ENCODE measurements at regions not wholly inside any gene's neighbourhood (a gene's known extent, or its start where the extent isn't known, plus 50 kb on each side); places are given as distances from the start of the nearest gene placed in this dataset.
A peak's percentile ranks its signal among the peaks of the same experiment; 100 is the strongest.

DNA sequence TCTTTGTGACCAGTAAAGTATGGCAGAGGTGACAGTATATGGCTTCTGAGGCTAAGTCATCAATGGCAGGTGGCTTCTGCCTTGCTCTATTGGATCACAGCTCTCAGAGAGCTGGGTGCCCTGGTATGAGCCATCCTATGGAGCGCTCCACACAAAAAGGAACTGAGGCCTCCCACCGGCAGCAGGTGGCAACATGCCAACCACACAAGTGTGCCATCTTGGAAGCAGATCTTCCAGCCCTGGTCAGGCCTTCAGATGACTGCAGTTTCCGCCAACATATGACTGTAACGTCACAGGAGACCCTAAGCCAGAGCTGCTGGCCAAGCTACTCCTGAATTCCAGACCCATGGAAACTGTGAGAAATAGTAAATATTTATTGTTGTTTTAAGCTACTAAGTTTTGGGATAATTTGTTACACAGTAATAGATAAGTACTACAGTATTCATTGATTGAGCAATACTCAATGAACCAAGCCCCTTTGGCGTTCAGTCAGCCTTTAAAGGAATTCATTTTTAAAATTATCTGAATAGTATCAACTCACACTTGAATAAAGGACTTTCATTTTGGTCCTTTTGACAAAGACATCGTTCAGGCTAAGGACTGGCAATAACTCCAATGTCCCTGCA is 69.4 kb upstream of the LHX1 start:
- Histone ChIP-seq H3K4me3 (ENCODE audit: low read depth, low read length) (no peak overlapping the region), H3K27me3 (replicated peaks) (no peaks in the 10 kb centered on the region), H3K36me3 (replicated peaks) (no peaks in the 10 kb centered on the region), H3K27ac (no peak overlapping the region)
- in situ Hi-C loops (cut with HindIII; ENCODE audit: low pct_ligation_motif_present, low sequenced_read_pairs), result no loop called here
- no peak for DNase-seq
- TF ChIP-seq, protein P1, sequence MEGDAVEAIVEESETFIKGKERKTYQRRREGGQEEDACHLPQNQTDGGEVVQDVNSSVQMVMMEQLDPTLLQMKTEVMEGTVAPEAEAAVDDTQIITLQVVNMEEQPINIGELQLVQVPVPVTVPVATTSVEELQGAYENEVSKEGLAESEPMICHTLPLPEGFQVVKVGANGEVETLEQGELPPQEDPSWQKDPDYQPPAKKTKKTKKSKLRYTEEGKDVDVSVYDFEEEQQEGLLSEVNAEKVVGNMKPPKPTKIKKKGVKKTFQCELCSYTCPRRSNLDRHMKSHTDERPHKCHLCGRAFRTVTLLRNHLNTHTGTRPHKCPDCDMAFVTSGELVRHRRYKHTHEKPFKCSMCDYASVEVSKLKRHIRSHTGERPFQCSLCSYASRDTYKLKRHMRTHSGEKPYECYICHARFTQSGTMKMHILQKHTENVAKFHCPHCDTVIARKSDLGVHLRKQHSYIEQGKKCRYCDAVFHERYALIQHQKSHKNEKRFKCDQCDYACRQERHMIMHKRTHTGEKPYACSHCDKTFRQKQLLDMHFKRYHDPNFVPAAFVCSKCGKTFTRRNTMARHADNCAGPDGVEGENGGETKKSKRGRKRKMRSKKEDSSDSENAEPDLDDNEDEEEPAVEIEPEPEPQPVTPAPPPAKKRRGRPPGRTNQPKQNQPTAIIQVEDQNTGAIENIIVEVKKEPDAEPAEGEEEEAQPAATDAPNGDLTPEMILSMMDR (IDR thresholded peaks at IDR 0.05; ENCODE audit: low read depth, low read length, missing control alignments), result no peak

DNA sequence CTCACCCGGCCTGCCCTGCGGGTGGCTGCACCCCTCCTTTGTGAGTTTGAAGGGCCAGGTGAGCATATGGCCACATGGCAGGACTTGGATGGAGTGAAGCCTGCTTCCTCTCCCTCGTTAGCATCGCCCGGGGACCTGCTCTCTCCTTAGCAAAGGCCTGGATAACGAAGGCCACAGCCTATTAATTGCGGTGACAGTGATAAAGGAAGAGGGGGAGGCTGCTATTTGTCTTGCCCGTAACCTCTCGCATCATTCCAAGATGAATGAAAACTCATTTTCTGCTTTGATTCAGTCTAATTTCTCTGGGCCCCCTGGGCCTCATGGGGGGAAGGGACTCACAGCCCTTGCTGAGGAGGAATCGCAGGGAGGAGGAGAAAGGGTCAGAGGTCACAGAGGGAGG is 68.5 kb upstream of the LHX1 start:
- Histone ChIP-seq H3K27me3 (replicated peaks) (no peaks in the 10 kb centered on the region), H3K27ac (no peak overlapping the region), H3K4me3 (ENCODE audit: low read depth, low read length) (no peak overlapping the region), H3K36me3 (replicated peaks) (no peaks in the 10 kb centered on the region)
- TF ChIP-seq, protein P1 (IDR thresholded peaks at IDR 0.05; ENCODE audit: low read depth, low read length, missing control alignments), result no peak
- in situ Hi-C loops (cut with HindIII; ENCODE audit: low pct_ligation_motif_present, low sequenced_read_pairs), result no loop called here
- DNase-seq, result no peak

DNA sequence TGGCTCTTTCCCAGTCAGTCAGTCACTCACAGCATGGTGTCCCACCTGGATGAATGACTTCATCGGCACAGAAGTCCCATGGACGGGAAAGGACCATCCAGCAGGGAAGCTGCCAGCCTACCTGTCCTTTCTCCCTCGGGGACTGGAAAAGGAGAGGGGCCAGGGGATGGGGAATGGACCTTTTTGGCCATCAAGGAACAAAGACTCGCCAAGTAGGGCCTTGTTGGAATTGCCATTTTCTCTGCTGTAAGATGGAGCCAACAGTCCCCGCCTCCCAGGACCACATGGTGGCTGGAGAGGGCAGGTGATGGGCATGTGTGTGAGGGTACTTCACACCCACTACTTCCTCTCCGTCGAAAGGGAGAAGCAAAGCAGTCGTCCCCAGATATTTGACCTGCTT is 67.8 kb upstream of the LHX1 start:
- Histone ChIP-seq H3K27me3 (replicated peaks) (no peaks in the 10 kb centered on the region), H3K4me3 (ENCODE audit: low read depth, low read length) (no peak overlapping the region), H3K27ac (no peak overlapping the region), H3K36me3 (replicated peaks) (no peaks in the 10 kb centered on the region)
- TF ChIP-seq, protein P1 (IDR thresholded peaks at IDR 0.05; ENCODE audit: low read depth, low read length, missing control alignments), result no peak
- in situ Hi-C loops (cut with HindIII; ENCODE audit: low pct_ligation_motif_present, low sequenced_read_pairs), result no loop called here
- DNase-seq, result no peak

DNA sequence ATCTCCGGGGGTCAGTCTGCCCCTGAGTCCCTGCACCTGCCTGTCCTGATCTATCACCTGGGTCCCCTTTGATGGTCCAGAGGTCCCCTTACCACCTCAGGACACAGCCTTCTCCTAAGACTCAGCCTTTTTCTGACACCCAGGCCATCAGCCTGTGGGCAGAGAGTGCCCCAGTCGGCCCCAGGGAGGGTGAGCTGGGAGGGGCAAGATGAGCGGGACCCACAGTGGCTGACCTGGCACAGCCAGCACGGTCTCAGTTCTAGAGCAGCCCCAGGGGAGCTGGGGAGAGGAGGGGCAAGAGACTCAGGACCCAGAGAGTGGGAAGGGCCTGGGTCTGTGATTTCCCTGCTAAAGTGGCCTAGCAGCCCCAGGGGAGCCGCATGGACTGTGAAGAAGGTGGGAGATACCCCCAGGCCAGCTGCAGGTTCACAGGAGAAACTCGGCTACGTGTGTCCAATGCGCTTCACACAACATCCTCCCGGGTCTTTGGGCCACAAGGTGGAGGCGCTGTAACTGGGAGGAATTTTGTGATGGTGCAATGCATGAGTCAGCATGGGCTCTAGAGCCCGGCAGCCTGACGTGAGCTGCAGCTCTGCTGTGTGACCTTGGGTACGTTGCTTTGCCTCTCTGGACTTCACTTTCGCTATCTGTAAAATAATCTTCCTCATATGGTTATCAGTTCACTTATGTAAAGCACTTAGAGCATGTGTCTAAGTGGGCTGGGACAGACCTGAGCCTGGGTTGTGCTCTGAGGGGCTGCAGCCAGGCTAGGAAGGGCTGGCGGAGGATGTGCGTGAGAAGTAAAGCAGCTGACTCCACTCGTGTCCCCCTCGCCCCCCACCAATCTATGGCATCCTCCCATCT is 67.2 kb upstream of the LHX1 start:
- no peaks in the 10 kb centered on the region for H3K36me3 ChIP-seq (replicated peaks)
- no peak overlapping the region for H3K4me3 ChIP-seq (ENCODE audit: low read depth, low read length)
- H3K27ac ChIP-seq, result no peak overlapping the region
- in situ Hi-C loops (cut with HindIII; ENCODE audit: low pct_ligation_motif_present, low sequenced_read_pairs), result no loop called here
- peak; percentile 20 for DNase-seq
- H3K27me3 ChIP-seq (replicated peaks), result no peaks in the 10 kb centered on the region
- TF ChIP-seq, protein P1 (IDR thresholded peaks at IDR 0.05; ENCODE audit: low read depth, low read length, missing control alignments), result peak; percentile 32

DNA sequence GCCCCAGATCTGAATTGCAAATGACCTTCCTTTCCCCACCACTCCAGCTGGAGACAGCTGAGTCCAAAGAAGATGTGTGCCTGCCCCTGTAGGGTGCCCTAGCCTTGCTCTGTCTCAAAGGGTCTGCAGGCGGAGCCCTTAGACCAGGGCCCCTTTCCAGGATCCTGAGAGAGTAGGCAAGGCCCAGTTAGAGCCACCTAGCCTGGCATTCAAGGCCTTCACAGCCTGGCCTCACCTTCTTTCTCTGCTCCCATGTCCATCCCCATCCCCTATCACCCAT is 66.6 kb upstream of the LHX1 start:
- in situ Hi-C loops (cut with HindIII; ENCODE audit: low pct_ligation_motif_present, low sequenced_read_pairs), result no loop called here
- H3K27me3 ChIP-seq (replicated peaks), result no peaks in the 10 kb centered on the region
- DNase-seq, result no peak
- no peak overlapping the region for H3K27ac ChIP-seq
- H3K4me3 ChIP-seq (ENCODE audit: low read depth, low read length), result no peak overlapping the region
- TF ChIP-seq, protein P1 (IDR thresholded peaks at IDR 0.05; ENCODE audit: low read depth, low read length, missing control alignments), result no peak
- H3K36me3 ChIP-seq (replicated peaks), result no peaks in the 10 kb centered on the region
